Retinal pigment epithelial cell (primary cell): ENCODE measurements at regions not wholly inside any gene's neighbourhood (a gene's known extent, or its start where the extent isn't known, plus 50 kb on each side); places are given as distances from the start of the nearest gene placed in this dataset.
A peak's percentile ranks its signal among the peaks of the same experiment; 100 is the strongest.
"Not testable (repeated sequence)": the region's sequence is repeated elsewhere in the genome, so short reads cannot be mapped to it uniquely, and the experiment has no call there.

Experiments
- DNase-seq: peaks from one replicate; pipeline ENCODE4 v3.0.0-alpha.2; 2010; ENCODE audit warnings: low read depth
- H3K4me3 ChIP-seq: 2 replicates; pipeline ENCODE4 v1.5.1; 2011; ENCODE audit warnings: mild to moderate bottlenecking, low read length, control low read depth, moderate library complexity
- CTCF ChIP-seq: conservative IDR thresholded peaks from 2 replicates; pipeline ENCODE4 v1.5.1; 2011; ENCODE audit warnings: low read depth, low read length, control low read depth, inconsistent platforms

- no peak overlapping the region for H3K4me3 ChIP-seq
- no peak for DNase-seq
- no peak for TF ChIP-seq CTCF
Observed at GRCh38 chr12:68539615-68539952, 71.1 kb upstream of the RAP1B start.

GRCh38 chr12:68540768-68541167 is 69.9 kb upstream of the RAP1B start:
- not testable (repeated sequence) for H3K4me3 ChIP-seq, DNase-seq

GRCh38 chr12:68547318-68547717 is 63.4 kb upstream of the RAP1B start:
- not testable (repeated sequence) for DNase-seq, H3K4me3 ChIP-seq

GRCh38 chr12:68552605-68553195 is 58.0 kb upstream of the RAP1B start:
- not testable (repeated sequence) for H3K4me3 ChIP-seq, DNase-seq

GRCh38 chr12:68557011-68557730 is 53.5 kb upstream of the RAP1B start:
- DNase-seq: peak; percentile 77
- H3K4me3 ChIP-seq: no peak overlapping the region
- TF ChIP-seq CTCF: no peak

- no peak overlapping the region for H3K4me3 ChIP-seq
- no peak for TF ChIP-seq CTCF
- DNase-seq: no peak
Observed at GRCh38 chr12:68559246-68559645, 51.5 kb upstream of the RAP1B start.

GRCh38 chr12:68559984-68560850 is 50.5 kb upstream of the RAP1B start:
- no peak for TF ChIP-seq CTCF
- no peak for DNase-seq
- H3K4me3 ChIP-seq: no peak overlapping the region

- no peak for DNase-seq
- no peak overlapping the region for H3K4me3 ChIP-seq
- TF ChIP-seq CTCF: no peak
Observed at GRCh38 chr12:68560851-68561422, 49.8 kb upstream of the RAP1B start.
